NCI-H2196 (cell line): ENCODE measurements at regions not wholly inside any gene's neighbourhood (a gene's known extent, or its start where the extent isn't known, plus 50 kb on each side); places are given as distances from the start of the nearest gene placed in this dataset.
"Not testable (repeated sequence)": the region's sequence is repeated elsewhere in the genome, so short reads cannot be mapped to it uniquely, and the experiment has no call there.

Source experiments
- DNase-seq: peaks from one replicate; lab custom pipeline; 2025; ENCODE audit not compliant: unreplicated experiment; lab: John Stamatoyannopoulos, UW

DNA sequence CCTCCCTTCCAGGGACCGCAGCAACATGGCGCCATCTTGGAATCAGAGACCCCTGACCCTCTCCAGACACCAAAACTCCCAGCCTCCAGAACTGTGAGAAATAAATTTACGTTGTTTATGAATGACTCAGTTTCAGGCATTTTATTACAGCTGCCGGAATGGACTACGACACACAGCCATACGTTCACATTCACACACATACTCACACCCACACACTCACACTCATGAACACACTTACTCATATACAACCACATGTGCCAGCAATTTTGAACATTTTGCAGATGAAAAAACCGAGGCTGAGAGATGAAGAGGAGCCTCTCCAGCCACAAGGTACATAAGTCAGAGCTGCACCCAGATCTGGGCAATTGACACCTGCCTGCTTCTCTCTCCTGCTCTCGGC is 151.0 kb upstream of the RAB4A start:
- DNase-seq = no peak

DNA sequence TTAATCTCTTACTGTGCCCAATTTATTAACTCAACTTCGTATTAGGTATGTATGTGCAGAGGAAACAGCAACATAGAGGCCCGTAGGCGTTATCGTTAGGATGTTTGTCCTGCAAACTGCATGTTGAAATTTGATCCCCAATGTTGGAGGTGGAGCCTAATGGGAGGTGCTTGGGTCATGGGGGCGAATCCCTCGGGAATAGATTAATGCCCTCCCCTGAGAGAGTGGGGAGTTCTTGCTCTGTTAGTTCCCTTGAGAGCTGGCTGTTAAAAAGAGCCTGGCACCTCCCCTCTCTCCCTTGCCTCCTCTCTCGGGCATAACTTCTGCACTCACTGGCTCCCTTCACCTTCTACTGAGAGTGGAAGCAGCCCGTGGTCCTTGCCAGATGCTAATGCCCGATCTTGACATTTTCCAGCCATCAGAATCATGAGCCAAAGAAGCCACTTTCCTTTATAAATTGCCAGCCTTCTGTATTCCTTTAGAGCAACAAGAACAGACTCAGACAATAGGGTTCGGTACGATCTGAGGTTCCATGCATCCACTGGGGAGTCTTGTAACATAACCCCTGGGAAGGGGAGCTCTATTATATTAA is 149.0 kb upstream of the RAB4A start:
- no peak for DNase-seq

DNA sequence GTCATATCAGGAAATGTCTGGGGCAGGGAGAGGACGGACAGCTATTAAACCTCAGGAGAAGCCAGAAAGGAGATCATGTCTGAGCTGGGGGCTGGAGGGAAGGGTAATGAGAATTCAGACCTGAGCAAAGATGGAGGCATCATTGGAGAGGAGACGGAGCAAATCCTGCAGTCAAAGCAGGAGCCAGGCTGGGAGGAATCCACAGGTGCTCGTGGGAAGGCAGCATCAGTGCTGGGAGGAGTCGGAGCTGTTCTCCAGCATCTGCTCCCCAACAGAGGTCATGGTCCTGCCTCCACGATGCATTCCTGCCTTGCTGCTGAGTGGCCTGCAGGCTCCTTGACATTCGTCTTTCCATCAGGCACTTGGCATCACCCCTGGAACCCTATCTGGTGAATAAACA is 148.3 kb upstream of the RAB4A start:
- DNase-seq = no peak

DNA sequence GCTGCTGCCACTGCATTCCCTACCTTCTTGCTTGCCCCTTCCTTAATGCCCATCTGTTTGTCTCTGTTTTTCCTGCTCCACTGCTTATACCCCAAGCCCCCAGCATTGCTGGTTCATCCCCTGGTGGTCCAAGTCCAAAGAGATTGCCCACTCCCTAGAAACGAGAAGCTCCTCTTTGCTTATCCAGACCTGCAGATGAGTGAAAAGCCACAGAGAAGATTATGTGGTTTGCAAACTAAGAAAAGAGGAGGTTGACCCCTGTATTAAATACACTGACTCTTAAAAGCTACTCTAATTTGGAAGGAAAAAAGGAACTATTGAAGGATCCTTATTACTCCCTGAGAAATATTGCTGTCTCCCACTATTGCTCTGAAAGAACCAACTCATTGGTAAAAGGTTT is 146.8 kb upstream of the RAB4A start:
- no peak for DNase-seq

DNA sequence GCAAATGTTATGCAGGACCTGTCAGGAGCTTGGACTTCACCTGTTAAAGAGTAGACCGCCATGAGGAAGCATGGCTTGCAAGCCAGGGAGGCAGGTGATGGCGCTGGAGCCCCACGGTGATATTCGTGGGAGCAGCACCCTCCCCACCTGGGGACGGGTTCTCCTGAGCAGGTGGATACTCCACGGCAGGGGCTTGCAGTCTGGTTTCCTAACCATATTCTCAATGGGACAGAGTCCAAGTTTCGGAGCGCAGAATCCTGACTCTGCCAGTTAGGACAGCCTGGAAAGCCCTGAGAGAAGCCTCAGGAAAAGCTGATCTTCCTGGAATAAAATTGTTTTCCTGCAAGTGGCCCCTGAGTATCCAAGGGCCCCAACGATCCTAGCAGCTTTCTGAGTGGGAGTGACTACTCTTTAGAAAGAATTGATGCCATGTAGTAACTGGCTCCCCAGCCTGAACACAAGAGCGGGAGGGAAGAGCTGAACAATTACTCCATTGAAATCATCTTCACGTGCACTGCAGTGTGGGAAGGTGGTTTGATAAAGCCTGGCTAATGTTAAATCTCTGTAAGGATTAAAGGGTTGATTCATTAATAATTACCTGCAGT is 146.3 kb upstream of the RAB4A start:
- DNase-seq = no peak

DNA sequence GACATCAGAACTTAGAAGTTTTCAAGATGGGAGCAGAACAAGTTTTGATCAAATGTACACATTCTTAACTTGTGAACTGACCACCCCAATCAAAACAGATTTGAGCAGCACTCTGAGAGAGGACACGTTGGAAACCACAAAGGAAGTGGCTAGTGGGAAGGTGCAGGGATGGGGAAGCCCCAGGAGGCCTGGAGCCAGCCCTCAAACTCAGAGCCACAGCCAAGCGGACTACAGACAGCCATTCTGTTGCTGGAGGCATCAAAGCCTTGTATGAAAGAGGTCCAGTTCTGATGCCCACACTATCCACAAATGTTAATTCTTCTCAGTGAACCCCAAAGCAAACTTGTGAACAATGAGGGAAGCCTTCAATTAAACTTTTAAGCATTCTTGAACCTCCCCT is 143.6 kb upstream of the RAB4A start:
- DNase-seq = no peak

DNA sequence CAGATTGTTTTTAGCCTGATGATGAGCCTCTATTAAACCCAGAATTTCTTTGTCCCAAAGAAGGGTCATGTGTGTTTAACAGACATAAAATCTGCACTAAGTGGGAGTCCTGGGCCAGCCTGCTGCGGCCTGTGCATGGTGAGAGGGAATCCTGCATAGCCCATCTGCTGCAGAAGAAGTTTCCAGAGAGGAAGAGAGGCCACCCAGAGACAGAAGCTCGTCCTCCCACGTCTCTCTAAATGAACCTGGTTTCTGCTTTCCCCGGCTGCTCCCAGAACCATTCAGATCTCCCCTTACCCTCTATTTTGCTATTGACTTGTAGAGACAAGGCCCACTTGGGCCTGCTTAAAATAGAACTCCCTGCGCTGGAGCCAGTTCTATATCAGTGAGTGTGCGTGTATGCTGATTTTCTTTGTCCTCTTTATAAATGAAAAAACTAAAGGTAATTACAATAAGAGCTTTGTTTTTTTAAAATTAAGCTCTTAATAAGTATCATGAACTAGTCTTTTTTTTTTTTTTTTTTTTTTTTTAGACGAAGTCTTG is 142.8 kb upstream of the RAB4A start:
- DNase-seq = no peak

DNA sequence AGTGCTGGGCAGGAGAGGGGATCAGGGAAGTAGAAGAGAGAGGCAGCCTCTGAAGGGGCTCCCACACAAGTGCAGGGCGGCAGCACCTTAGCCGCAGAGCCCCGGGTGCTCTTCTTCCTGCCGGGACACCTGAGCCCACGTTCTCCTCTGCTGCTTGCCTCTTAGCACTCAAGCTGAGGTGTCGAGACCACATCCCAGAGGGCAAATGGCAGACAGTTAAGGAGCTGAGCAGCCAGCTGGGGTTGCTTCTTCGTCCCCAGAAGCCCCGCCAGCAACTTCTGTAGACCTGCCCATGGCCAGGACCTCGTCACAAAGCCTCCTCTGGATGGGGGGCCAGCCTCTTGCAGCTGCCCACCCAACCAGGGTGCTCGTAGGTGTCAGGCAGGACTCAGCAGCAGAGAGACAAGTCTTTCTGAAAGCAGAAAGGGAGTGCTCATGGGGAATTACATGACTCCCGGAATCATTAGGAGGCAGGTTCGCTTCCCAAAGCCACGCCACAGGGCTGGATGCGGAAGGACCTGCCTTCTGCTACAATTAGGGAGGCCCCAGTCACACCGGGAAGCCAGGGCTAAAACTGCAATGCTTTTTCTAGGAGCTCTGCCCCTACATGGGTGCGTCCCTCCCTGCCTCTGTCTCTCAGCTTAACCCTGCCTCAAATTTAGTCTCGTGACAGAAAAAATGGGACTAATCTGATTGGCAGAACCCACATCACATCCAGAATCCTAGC is 141.4 kb upstream of the RAB4A start:
- no peak for DNase-seq

DNA sequence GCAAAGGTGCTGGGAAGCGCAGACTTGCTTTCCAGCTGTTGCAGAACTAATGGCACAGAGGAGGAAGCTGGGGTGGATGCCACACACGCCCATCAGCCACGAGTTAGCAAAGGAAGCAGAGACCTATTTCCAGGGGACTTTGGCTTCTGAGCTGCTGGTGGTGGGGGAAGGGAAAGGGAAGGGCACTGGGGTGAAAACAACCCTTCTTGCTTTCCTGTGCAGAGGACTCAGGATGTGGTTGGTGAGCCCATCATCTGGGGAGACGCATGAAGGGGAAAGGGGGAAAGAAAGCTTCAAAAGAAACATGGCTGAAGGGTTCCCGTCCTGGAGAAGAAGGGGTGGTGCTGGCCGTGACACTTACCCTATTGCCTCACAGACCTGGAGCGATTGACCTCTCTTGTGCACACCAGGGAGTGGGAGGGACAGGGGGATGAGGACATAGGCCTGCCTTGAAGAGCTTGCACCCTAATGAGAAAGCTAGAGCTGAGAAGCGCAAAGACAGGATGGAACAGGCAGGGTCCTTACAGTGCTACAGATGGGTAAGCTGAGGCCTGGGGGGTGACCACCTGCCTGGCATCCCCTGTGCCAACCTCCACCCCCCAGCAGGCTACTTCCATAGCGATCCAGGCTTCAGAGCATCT is 140.8 kb upstream of the RAB4A start:
- DNase-seq = no peak

DNA sequence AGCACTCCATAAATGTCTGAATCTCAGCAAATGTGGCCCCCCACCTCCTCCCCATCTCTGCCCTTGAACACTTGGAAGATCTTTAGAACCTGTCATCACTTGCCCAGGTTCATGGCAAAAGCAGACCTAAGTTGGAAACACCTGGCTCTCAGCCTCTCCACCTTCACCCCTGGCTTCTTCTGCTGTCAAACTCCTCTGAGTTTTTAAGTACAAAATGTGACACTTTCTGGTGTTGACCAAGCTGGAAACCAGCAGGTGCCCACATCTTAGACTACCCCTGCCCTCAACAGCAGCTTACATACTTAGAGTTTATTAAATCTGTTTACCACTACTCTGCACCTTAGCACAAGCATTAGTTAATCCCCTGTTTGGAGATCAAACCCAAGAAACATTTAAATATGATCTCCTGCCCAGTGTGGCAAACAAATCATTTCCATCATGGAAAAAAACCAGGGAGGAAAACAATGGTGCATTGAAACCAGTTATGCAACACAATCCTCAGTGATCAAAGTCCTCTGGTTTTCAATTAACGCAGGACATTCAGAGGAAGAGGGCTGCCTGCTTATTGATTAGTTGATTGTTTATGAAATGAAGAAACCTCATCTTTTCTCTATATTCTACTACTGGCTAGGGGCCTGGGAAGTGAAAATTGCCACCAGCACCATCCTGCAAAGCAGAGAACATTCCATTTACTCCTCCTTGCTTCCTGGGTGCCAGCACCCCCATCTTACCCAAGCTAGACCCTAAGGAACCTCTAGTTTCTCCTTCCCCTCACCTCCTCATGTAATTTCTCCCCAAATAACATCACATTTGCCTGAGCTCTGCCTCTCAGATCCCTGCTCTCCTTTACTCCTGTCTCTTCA is 139.4 kb upstream of the RAB4A start:
- no peak for DNase-seq

DNA sequence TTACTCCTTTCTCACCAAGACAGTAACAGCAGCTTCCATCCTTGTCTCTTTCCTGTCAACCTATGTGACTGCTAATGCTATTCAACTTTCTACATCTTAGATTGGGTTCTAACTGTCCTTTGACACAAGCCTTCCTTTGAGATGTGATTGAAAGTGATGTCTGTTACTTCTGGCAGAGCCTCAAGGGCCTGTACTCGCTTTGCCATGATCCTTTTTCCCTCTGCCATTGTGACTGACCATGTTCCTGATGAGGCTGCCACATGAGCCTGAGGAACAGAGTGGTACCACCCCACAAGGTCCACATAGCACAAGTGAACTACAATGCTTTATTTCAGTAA is 138.8 kb upstream of the RAB4A start:
- DNase-seq = no peak

DNA sequence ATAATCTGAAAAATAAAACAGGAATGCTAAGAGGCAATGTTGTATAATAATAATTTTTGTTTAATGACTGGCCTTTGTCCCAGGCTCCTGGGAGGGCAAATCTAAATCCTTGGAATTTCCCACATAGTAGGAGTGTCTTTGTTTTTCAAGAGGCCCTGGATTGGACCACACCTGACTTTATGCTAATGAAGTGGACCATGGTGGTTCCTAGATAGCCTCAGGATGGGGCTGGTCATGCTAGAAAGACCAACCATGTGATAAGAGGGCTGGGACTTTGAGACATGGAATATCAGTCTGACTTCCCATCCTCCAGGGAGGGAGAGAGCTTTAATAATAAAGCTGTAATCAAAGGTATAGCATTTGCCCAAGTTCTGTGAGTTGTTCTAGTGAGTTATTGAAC is 138.2 kb upstream of the RAB4A start:
- DNase-seq = no peak

DNA sequence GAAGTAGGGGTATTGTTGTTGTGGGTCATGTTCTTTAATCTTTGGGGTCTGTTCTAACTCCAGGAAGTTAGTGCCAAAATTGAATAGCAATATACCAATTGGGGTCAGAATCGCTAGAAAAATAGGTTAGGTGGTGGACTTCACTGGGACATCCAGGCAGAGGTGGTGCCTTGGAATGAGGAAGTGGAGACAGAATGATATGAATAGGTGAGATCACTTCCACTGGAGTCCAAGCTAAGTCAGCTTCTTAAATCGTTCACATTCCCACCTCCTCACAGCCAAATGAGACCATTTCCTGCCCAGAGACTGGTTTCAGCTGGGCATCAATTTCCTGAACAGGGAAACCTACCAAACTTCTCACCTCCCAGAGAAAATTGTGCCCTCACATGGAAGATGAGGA is 137.8 kb upstream of the RAB4A start:
- no peak for DNase-seq

DNA sequence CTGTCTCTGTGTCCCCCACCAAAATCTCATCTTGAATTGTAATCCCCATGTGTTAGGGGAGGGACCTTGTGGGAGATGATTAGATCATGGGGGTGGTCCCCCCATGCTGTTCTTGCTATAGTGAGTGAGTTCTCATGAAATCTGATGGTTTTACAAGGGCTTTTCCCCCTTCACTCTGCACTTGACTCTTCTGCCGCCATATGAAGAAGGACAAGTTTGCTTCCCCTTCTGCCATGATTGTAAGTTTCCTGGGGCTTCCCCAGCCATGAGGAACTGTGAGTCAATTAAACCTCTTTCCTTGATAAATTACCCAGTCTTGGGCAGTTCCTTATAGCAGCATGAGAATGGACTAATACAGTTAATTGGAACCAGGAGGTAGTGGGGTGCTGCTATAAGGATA is 137.1 kb upstream of the RAB4A start:
- DNase-seq = no peak

DNA sequence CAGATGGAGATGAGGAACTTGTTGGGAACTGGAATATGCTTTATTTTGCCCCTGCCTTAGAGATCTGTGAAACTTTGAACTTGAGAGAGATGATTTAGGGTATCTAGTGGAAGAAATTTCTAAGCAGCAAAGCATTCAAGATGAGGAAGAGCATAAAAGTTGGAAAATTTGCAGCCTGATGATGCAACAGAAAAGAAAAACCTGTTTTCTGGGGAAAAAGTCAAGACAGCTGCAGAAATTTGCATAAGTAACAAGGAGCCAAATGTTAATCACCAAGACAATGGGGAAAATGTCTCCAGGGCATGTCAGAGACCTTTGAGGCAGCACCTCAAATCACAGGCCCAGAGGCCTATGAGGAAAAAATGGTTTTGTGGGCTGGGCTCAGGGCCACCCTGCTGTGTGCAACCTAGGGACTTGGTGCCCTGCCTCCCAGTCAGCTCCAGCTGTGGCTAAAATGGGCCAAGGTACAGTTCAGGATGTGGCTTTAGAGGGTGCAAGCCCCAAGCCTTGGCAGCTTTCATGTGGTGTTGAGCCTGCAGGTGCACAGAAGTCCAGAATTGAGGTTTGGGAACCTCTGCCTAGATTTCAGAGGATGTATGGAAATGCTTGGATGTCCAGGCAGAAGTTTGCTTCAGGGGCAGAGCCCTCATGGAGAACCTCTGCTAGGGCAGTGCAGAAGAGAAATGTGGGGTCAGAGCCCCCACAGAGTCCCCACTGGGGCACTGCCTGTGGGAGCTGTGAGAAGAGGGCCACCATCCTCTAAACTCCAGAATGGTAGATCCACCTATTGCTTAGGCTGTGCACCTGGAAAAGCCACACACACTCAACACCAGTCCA is 136.3 kb upstream of the RAB4A start:
- DNase-seq = not testable (repeated sequence)

DNA sequence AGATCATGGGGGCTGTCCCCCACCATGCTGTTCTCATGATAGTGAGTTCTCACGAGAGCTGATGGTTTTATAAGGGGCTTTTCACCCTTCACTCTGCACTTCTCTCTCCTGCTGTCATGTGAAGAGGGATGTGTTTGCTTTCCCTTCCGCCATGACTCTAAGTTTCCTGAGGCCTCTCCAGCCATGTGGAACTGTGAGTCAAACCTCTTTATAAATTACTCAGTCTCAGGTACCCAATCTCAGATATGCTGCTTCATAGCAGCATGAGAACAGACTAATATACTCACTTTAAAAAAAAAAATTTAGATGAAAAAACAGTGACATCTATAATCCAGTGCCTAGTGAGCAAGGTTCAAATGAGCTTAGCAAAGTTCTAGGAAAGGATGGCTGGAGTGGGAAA is 135.1 kb upstream of the RAB4A start:
- no peak for DNase-seq

DNA sequence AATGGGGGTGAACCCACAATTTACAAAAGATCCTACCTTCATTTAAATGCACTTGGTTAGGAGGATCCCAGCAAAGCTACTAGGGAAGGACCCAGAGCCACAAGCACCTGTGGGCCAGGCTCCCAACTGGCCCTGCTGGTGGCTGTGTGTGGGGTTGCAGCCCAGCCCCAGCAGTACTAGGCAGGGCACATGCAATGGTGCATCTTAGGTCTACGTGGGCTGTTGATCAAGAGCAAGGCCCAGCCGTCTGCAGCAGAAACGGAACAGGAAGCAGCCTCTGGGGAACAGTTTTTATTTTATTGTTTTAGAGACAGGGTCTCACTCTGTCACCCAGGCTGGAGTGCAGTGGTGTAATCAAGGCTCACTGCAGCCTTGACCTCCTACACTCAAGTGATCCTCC is 134.1 kb upstream of the RAB4A start:
- DNase-seq = no peak

DNA sequence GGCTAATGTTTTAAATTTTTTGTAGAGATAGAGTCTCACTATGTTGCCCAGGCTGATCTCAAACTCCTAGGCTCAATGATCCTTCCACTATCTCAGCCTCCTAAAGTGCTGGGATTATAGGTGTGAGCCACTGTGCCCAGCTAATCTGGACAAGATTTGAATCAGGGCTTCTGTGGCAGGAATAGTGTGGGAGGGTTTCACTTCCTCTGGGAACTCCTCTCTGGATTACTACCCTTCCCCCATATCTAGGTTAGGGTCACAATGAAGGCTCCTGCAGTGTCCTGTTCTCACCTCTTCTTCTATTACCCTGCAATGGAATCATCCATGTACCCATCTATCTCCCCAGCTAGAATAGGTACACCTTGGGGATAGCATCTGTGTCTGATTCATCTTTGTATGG is 133.6 kb upstream of the RAB4A start:
- no peak for DNase-seq

DNA sequence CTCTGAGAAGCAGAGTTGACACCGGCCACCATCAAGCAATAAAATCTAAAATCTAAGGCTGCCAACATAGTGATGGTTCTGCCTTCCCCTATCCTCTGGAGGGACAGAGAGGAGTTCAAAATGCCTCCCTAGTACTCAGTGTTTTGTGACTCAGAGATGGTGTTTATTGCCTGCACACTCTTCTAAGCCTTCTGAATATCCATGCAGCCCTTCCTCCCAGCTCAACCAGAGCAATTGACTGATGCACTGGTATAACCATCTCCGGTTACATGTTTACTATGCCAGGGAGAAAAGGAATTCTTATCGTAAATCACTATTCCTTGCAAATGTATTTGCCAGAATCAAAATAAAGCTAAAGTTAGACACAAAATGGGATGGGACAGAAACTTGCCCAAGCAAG is 132.9 kb upstream of the RAB4A start:
- no peak for DNase-seq
